ENCODE measurements at regions not wholly inside any gene's neighbourhood (a gene's known extent, or its start where the extent isn't known, plus 50 kb on each side); places are given as distances from the start of the nearest gene placed in this dataset.

- TF ChIP-seq CTCF (optimal IDR thresholded peaks at IDR 0.05 in 1 of 3, IDR thresholded peaks at IDR 0.05 in 1 of 3, conservative IDR thresholded peaks at IDR 0.05 in 1 of 3; ENCODE audit: extremely low read depth in 1 of 3, insufficient read depth in 2 of 3, low read length in 3 of 3): no peak
- no peak for TF ChIP-seq EZH2 (IDR thresholded peaks at IDR 0.05; ENCODE audit: low read length)
Measured at GRCh38 chr2:13649918-13650317, 933.2 kb downstream of the TRIB2 start.
